ENCODE measurements at regions not wholly inside any gene's neighbourhood (a gene's known extent, or its start where the extent isn't known, plus 50 kb on each side); places are given as distances from the start of the nearest gene placed in this dataset.

GRCh38 chr2:238635647-238636051 lies 208.9 kb downstream of the ASB1 start:
- no peak for DNase-seq (ENCODE audit: low read depth, low spot score)

- no peak for DNase-seq (ENCODE audit: low read depth, low spot score)
Observed at GRCh38 chr2:238636269-238637073, 209.7 kb downstream of the ASB1 start.

- no peak for DNase-seq (ENCODE audit: low read depth, low spot score)
Observed at GRCh38 chr2:238638100-238638981, 209.5 kb upstream of the TWIST2 start.

GRCh38 chr2:238638982-238639628 lies 208.8 kb upstream of the TWIST2 start:
- no peak for DNase-seq (ENCODE audit: low read depth, low spot score)

- no peak for DNase-seq (ENCODE audit: low read depth, low spot score)
Observed at GRCh38 chr2:238640486-238640885, 207.4 kb upstream of the TWIST2 start.

GRCh38 chr2:238642973-238643372 lies 204.9 kb upstream of the TWIST2 start:
- no peak for DNase-seq (ENCODE audit: low read depth, low spot score)

DNA sequence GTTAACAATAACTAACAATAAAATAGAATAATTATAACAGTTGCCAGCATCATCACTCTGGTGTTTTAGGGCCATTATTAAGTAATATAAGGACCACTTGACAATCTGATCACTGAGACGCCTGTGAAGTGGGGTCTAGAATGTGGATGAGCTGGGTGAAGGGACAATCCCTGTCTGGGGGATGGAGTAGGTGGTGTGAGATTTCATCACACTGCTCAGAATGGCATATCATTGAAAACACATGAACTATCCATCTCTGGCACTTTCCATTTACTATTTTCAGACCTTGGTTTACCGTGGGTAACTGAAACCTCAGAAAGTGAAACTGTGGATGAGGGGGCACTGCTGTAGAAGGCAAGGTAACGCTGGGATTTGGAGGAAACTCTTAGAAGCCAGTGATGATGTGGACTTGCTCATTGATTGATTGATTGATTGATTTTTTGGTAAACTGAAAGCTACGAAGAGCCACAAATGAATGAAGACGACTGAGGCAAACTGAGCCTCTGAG lies 204.4 kb upstream of the TWIST2 start:
- no peak for DNase-seq (ENCODE audit: low read depth, low spot score)

DNA sequence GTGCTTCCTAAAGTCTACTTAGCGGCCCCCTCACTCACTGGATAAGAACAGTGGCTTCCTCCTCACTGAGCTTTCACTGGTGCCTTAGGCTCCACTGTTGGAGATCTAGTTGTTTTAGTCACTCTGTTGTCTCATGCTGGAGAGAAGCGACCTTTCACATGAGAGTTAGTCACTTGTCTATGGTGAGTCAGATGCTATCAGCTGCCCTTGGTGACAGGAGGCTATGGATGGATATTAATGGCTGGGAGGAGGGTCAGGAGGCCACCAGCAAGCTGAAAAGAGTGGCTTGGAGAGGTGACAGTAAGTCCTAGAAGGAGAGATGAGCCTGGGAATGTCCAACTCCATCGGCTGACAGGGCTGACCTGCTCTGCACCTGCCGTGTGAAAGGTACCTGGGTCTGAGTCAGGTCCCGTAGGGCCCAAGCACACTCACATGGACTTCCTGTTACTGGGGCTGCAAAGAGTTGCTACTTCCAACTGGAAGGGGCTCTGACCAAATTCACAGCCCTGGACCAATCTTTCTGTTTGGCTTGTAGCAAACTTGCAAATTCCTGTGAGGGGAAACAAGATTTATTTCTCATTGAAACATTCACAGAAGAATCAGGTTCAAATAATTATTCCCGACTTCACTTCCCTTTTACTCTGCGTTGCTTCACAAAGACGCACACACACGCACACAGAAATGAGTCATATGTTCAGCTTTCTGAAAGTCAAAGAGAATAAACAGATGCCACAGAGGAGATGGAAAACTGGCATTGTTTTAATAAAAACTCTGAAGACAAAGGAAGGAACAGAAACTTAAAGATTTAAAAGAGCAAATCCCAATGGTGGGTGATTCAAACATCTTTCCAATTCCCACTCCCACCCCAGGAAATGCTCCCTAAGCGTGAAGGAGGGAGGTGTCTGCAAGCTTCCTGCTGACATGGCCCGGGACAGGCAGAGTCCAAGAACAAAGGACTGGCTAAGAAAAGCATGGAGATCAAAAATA lies 203.5 kb upstream of the TWIST2 start:
- no peak for DNase-seq (ENCODE audit: low read depth, low spot score)

- DNase-seq (ENCODE audit: low read depth, low spot score): no peak
Observed at GRCh38 chr2:238645095-238645494, 202.8 kb upstream of the TWIST2 start.

- DNase-seq (ENCODE audit: low read depth, low spot score): no peak
Observed at GRCh38 chr2:238645716-238646115, 202.2 kb upstream of the TWIST2 start.

- no peak for DNase-seq (ENCODE audit: low read depth, low spot score)
Observed at GRCh38 chr2:238646281-238646680, 201.6 kb upstream of the TWIST2 start.

GRCh38 chr2:238646803-238647202 lies 201.1 kb upstream of the TWIST2 start:
- no peak for DNase-seq (ENCODE audit: low read depth, low spot score)

- no peak for DNase-seq (ENCODE audit: low read depth, low spot score)
Observed at GRCh38 chr2:238649123-238649522, 198.8 kb upstream of the TWIST2 start.

GRCh38 chr2:238649936-238650518 lies 197.9 kb upstream of the TWIST2 start:
- no peak for DNase-seq (ENCODE audit: low read depth, low spot score)

GRCh38 chr2:238650536-238650935 lies 197.3 kb upstream of the TWIST2 start:
- DNase-seq (ENCODE audit: low read depth, low spot score): no peak

DNA sequence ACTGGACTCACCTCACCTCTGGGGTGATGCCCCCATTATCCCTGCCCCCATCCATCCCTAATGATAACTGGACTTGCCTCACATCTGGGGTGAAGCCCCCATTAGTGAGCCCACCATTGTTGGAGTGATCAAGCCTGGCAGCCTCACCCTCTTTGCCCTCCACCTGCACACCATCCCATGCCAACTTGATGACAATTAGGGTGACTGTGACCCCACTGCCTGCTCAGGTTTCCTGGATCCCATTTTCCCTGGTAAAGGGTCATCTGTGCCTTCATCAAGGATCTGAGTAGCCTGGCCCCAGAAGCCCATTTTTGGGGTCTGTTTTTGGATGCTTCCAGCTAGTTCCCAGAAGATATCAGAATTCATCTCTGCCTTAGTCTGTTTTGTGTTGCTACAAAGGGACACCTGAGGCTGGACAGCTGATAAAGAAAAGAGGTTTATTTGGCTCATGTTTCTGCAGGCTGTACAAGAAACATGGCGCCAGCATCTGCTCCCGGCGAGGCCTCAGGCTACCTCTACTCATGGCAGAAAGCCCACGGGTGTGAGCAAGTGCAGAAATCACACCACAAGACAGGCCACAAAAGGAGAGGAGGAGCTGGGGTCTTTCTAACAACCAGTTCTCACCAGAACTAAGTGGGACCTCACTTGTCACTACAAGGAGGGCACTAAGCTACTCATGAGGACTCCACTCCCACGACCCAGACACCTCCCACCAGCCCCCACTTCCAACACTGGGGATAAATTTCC lies 196.4 kb upstream of the TWIST2 start:
- no peak for DNase-seq (ENCODE audit: low read depth, low spot score)

GRCh38 chr2:238652053-238652770 lies 195.7 kb upstream of the TWIST2 start:
- DNase-seq (ENCODE audit: low read depth, low spot score): no peak

DNA sequence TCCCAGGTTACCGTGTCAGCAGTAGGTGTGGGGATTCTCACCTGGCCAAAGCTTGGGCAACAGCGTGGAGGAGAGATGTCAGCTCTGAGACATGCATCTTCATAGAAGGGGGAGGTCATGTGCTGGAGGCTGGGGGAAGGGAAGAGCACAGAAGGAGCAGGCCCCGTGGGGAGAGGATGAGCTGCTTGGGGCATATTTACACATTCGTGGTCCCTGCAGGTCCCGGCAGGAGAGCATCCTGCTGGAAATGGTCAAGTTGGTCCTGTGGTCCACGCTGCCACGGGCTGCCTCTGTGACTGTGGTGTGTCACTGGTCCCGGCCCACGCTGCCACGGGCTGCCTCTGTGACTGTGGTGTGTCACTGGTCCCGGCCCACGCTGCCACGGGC lies 195.1 kb upstream of the TWIST2 start:
- DNase-seq (ENCODE audit: low read depth, low spot score): no peak

Data from smooth muscle cell of the brain vasculature (primary cell).